Activated T-helper 2 cell treated with anti-CD3 and anti-CD28 coated beads, Interferon-gamma antibody, Interleukin-2, Interleukin-4, amounts not matched to agents 10 μg/mL and 5 μg/mL and 100 μg/mL, durations not matched to agents 14 hours and 24 hours and 36 hours (primary cell): ENCODE measurements at regions not wholly inside any gene's neighbourhood (a gene's known extent, or its start where the extent isn't known, plus 50 kb on each side); places are given as distances from the start of the nearest gene placed in this dataset.

Experiments used
- DNase-seq: peaks from one replicate; pipeline ENCODE4 v3.0.0; 2021; ENCODE audit warnings: low spot score
- H3K27ac Mint-ChIP-seq: one replicate; pipeline ENCODE4 v1.8.0; 2021; ENCODE audit warnings: mixed read lengths
- H3K27me3 Mint-ChIP-seq: one replicate; pipeline ENCODE4 v1.8.0; 2021; ENCODE audit warnings: low read depth, mixed read lengths
- H3K36me3 Mint-ChIP-seq: one replicate; pipeline ENCODE4 v1.8.0; 2021; ENCODE audit warnings: low read depth, mixed read lengths
- H3K4me1 Mint-ChIP-seq: one replicate; pipeline ENCODE4 v1.8.0; 2021; ENCODE audit warnings: low read depth, mixed read lengths
- H3K4me3 Mint-ChIP-seq: one replicate; pipeline ENCODE4 v1.8.0; 2021; ENCODE audit warnings: low read depth, mild to moderate bottlenecking, moderate library complexity, mixed read lengths
- H3K9me3 Mint-ChIP-seq: one replicate; pipeline ENCODE4 v1.8.0; 2021; ENCODE audit warnings: mixed read lengths
- intact Hi-C: fragments of 100-400 bp; cut with micrococcal nuclease; formaldehyde crosslinking; loops from one replicate; pipeline ENCODE4 v1.15.1; 2023

DNA sequence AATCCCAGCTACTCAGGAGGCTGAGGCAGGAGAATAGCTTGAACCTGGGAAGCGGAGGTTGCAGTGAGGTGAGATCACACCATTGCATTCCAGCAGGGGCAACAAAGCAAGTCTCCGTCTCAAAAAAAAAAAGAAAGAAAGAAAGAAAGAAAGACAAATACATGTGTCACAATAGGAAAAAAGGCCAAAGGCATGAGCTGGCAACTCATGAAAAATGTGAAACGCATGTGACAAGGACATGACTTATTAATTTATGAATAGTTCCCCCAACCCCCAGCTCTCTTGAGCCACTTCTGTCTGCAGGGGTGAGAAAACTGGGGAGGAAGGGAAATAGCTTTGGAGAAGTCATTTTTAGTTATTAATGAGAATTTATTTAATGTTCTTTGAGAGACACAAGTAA, 120.6 kb downstream of the AIPL1 start:
- intact Hi-C loops = no loop called here
- Mint-ChIP-seq H3K4me1 (no peaks in the 10 kb centered on the region), H3K27me3 (no peaks in the 10 kb centered on the region), H3K36me3 (no peaks in the 10 kb centered on the region), H3K9me3 (no peaks in the 10 kb centered on the region), H3K4me3 (no peak overlapping the region), H3K27ac (no peak overlapping the region)
- no peak for DNase-seq

DNA sequence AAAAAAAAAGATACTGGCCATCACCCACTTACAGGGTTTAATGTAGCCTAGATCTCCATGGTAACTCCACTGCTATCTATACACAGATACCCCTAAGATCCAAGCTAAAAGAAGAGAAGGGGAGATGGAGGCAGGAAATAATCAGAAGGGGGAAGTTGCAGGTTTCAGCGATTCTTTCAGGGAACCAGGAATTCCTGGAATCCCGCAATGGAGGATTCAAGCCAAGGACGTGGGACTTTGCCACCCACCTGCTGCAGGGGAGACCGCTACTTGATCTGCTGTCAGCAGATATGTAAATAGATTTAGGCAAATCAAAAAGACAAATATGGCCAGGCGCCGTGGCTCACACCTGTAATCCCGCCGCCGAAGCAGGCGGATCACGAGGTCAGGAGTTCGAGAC, 121.1 kb downstream of the AIPL1 start:
- Mint-ChIP-seq H3K4me1 (no peaks in the 10 kb centered on the region), H3K4me3 (no peak overlapping the region), H3K36me3 (no peaks in the 10 kb centered on the region), H3K9me3 (no peaks in the 10 kb centered on the region), H3K27ac (no peak overlapping the region), H3K27me3 (no peaks in the 10 kb centered on the region)
- intact Hi-C loops = no loop called here
- no peak for DNase-seq

DNA sequence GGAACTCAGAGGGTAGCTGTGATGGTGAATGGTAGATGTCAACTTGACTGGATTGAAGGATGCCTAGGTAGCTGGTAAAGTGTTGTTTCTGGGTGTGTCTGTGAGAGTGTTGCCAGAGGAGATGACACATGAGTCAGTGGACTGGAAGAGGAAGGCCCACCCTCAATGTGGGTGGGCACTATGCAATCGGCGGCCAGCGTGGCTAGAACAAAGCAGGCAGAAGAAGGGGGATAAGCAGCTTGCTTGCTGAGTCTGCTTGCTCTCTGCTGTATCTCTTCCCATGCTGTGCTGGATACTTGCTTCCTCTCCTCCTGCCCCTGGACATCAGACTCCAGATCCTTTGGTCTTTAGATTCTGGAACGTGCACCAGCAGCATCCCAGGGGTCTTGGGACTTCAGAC, 128.1 kb downstream of the AIPL1 start:
- Mint-ChIP-seq H3K36me3 (no peaks in the 10 kb centered on the region), H3K27ac (no peak overlapping the region), H3K4me1 (no peaks in the 10 kb centered on the region), H3K4me3 (no peak overlapping the region), H3K9me3 (no peaks in the 10 kb centered on the region), H3K27me3 (no peaks in the 10 kb centered on the region)
- intact Hi-C loops = no loop called here
- no peak for DNase-seq

DNA sequence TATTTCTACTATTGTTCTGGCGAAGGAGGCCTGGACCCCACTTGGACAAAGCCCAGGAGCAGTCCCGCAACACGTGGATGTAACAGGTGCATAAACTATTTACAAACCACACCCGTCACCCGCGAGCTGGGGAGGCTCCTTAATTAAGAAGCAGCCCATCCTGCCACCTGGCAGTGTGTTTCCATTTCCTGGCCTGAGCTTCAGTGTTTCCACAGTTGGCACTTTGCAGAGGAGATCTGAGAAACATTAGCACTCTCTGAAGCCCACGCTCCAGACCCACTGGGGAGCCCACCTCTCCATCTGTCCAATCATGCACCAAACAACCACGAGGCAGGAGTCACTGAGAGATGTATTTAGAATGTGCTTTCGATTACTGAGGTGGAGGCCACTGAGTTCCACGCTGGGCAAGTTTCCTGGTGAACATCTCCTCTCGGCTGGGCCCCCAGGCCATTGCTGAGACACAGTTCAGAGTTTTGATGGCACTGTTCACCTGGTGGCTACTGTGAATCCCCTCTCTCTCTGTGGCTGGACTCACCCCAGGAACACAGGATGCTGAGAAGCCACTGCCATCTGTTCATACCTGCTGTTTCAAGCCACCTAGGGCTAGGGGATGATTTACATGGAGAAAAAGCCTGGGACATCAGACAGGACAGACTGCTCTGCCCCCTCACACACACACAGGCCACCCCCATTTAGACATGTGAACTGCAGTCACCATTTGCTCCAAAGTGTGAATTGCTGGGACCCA, 129.1 kb downstream of the AIPL1 start:
- Mint-ChIP-seq H3K4me3 (no peak overlapping the region), H3K36me3 (no peaks in the 10 kb centered on the region), H3K4me1 (no peaks in the 10 kb centered on the region), H3K9me3 (no peaks in the 10 kb centered on the region), H3K27ac (no peak overlapping the region), H3K27me3 (no peaks in the 10 kb centered on the region)
- DNase-seq = no peak
- intact Hi-C loops = no loop called here

DNA sequence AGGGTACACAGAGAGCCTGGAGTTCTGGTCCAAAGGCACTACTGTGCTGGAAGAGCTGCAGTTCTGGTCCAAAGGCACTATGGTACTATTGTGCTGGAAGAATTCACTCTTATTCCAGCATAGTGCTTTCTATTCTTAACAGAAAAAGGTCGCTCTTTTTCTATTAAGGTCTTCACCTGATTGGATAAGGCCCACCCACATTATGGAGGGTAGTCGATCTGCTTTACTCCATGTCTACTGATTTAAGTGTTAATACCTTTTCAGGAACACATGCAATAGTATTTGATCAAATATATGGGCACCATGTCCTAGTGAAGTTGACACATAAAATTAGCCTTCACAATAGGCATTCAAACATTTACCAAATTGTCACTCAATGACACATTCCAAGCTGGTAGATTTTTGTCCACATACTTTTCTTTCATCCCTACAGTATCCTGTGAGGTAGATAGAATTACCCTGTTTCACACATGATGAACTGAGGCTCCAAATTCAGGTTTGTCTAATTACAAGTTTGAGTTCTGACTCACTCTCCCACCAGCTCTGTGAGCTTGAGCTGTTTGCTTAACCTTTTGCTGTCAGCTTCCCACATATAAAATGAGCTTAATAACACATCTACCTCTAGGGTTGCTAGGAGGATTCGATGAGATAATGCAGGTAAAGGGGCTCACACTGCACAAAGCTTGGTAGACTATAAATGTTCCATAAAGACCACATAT, 129.9 kb downstream of the AIPL1 start:
- H3K27ac Mint-ChIP-seq = no peak overlapping the region
- H3K4me3 Mint-ChIP-seq = no peak overlapping the region
- DNase-seq = no peak
- H3K9me3 Mint-ChIP-seq = no peaks in the 10 kb centered on the region
- no peaks in the 10 kb centered on the region for H3K4me1 Mint-ChIP-seq
- no peaks in the 10 kb centered on the region for H3K27me3 Mint-ChIP-seq
- intact Hi-C loops = no loop called here
- no peaks in the 10 kb centered on the region for H3K36me3 Mint-ChIP-seq

GRCh38 chr17:6303664-6304063, 131.3 kb downstream of the AIPL1 start:
- no peak for DNase-seq
- H3K27ac Mint-ChIP-seq = no peak overlapping the region
- no peaks in the 10 kb centered on the region for H3K9me3 Mint-ChIP-seq
- intact Hi-C loops = no loop called here
- no peaks in the 10 kb centered on the region for H3K4me1 Mint-ChIP-seq
- no peaks in the 10 kb centered on the region for H3K27me3 Mint-ChIP-seq
- no peak overlapping the region for H3K4me3 Mint-ChIP-seq
- H3K36me3 Mint-ChIP-seq = no peaks in the 10 kb centered on the region

GRCh38 chr17:6299275-6299674, 135.6 kb downstream of the AIPL1 start:
- no peak overlapping the region for H3K4me3 Mint-ChIP-seq
- no peaks in the 10 kb centered on the region for H3K9me3 Mint-ChIP-seq
- H3K36me3 Mint-ChIP-seq = no peaks in the 10 kb centered on the region
- no peaks in the 10 kb centered on the region for H3K4me1 Mint-ChIP-seq
- no peak overlapping the region for H3K27ac Mint-ChIP-seq
- intact Hi-C loops = no loop called here
- no peak for DNase-seq
- no peaks in the 10 kb centered on the region for H3K27me3 Mint-ChIP-seq

- no peak for DNase-seq
- no peaks in the 10 kb centered on the region for H3K9me3 Mint-ChIP-seq
- intact Hi-C loops = no loop called here
- no peak overlapping the region for H3K27ac Mint-ChIP-seq
- no peaks in the 10 kb centered on the region for H3K4me1 Mint-ChIP-seq
- no peaks in the 10 kb centered on the region for H3K36me3 Mint-ChIP-seq
- no peaks in the 10 kb centered on the region for H3K27me3 Mint-ChIP-seq
- H3K4me3 Mint-ChIP-seq = no peak overlapping the region
Measured at GRCh38 chr17:6297960-6298359, 137.0 kb downstream of the AIPL1 start.

GRCh38 chr17:6297119-6297518, 137.8 kb downstream of the AIPL1 start:
- intact Hi-C loops = no loop called here
- Mint-ChIP-seq H3K27ac (no peak overlapping the region), H3K4me1 (no peaks in the 10 kb centered on the region), H3K27me3 (no peaks in the 10 kb centered on the region), H3K36me3 (no peaks in the 10 kb centered on the region), H3K4me3 (no peak overlapping the region), H3K9me3 (no peaks in the 10 kb centered on the region)
- DNase-seq = no peak

- DNase-seq = no peak
- Mint-ChIP-seq H3K27me3 (no peaks in the 10 kb centered on the region), H3K4me3 (no peak overlapping the region), H3K9me3 (no peaks in the 10 kb centered on the region), H3K4me1 (no peaks in the 10 kb centered on the region), H3K27ac (no peak overlapping the region), H3K36me3 (no peaks in the 10 kb centered on the region)
- intact Hi-C loops = no loop called here
Measured at GRCh38 chr17:6290488-6291196, 144.3 kb downstream of the AIPL1 start.

GRCh38 chr17:6286233-6286632, 148.7 kb downstream of the AIPL1 start:
- H3K36me3 Mint-ChIP-seq = no peaks in the 10 kb centered on the region
- H3K4me3 Mint-ChIP-seq = no peak overlapping the region
- no peak overlapping the region for H3K27ac Mint-ChIP-seq
- H3K9me3 Mint-ChIP-seq = no peaks in the 10 kb centered on the region
- H3K4me1 Mint-ChIP-seq = no peaks in the 10 kb centered on the region
- intact Hi-C loops = loop anchor here (10.0 kb wide), 1 partner anchor 139 kb away; no protein-coding TSS in a partner anchor
- no peak for DNase-seq
- H3K27me3 Mint-ChIP-seq = no peaks in the 10 kb centered on the region

DNA sequence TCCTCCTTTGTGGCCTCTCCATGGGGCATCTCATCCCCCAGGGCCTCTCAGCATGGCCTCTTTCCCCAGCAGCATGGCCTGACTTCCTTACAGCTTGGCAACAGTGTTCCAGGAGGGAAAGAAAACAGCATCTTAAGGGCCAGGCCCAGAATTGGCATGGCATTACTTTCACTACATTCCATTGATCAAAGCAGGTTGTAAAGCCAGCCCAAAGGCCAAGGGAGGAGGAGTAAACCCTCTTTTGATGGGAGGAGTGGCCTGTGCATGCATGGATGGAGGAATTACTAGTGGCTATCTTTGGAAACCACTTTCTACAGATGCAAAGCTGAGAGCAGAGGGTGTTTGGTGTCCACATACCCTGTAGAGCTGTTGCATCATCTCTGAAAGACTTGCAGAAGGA, 149.4 kb downstream of the AIPL1 start:
- H3K36me3 Mint-ChIP-seq = no peaks in the 10 kb centered on the region
- no peaks in the 10 kb centered on the region for H3K9me3 Mint-ChIP-seq
- no peaks in the 10 kb centered on the region for H3K4me1 Mint-ChIP-seq
- H3K27ac Mint-ChIP-seq = no peak overlapping the region
- intact Hi-C loops = loop anchor here (10.0 kb wide), 1 partner anchor 139 kb away; no protein-coding TSS in a partner anchor
- DNase-seq = no peak
- peaks cover 2% of the 10 kb centered on the region for H3K27me3 Mint-ChIP-seq
- H3K4me3 Mint-ChIP-seq = no peak overlapping the region

- Mint-ChIP-seq H3K27me3 (peaks cover 2% of the 10 kb centered on the region), H3K4me1 (no peaks in the 10 kb centered on the region), H3K9me3 (no peaks in the 10 kb centered on the region), H3K27ac (no peak overlapping the region), H3K4me3 (no peak overlapping the region), H3K36me3 (no peaks in the 10 kb centered on the region)
- DNase-seq = no peak
- intact Hi-C loops = loop anchor here (10.0 kb wide), 1 partner anchor 145 kb away; no protein-coding TSS in a partner anchor
Measured at GRCh38 chr17:6279659-6280058, 155.3 kb downstream of the AIPL1 start.
